LNCaP clone FGC (cell line): ENCODE measurements at regions not wholly inside any gene's neighbourhood (a gene's known extent, or its start where the extent isn't known, plus 50 kb on each side); places are given as distances from the start of the nearest gene placed in this dataset.

Experiments used
- DNase-seq: peaks from one replicate; pipeline ENCODE4 v3.0.0-alpha.2; 2011; ENCODE audit warnings: low read depth
- H3K4me3 ChIP-seq: 2 replicates; pipeline ENCODE4 v1.5.1; 2011; ENCODE audit warnings: mild to moderate bottlenecking, low read depth, low read length, control low read depth
- CTCF ChIP-seq: IDR thresholded peaks from 2 replicates; pipeline ENCODE4 v1.5.1; 2012; ENCODE audit warnings: mild to moderate bottlenecking; ENCODE audit not compliant: control insufficient read depth, insufficient read depth; ENCODE audit errors: extremely low read depth

- no peak overlapping the region for H3K4me3 ChIP-seq
- TF ChIP-seq CTCF: no peak
- no peak for DNase-seq
Measured at GRCh38 chr10:3968727-3969126, 183.7 kb upstream of the KLF6 start.

GRCh38 chr10:3964516-3964915 is 179.5 kb upstream of the KLF6 start:
- no peak for DNase-seq
- H3K4me3 ChIP-seq: no peak overlapping the region
- TF ChIP-seq CTCF: no peak

GRCh38 chr10:3963191-3963673 is 178.2 kb upstream of the KLF6 start:
- peak; percentile 10 for DNase-seq
- TF ChIP-seq CTCF: no peak

GRCh38 chr10:3961082-3961481 is 176.1 kb upstream of the KLF6 start:
- no peak for DNase-seq
- TF ChIP-seq CTCF: no peak
- no peak overlapping the region for H3K4me3 ChIP-seq

More at GRCh38 chr10:3963191-3963673, 178.2 kb upstream of the KLF6 start:
- no peak overlapping the region for H3K4me3 ChIP-seq

- no peak overlapping the region for H3K4me3 ChIP-seq
- no peak for DNase-seq
Measured at GRCh38 chr10:3960496-3960895, 175.5 kb upstream of the KLF6 start.

GRCh38 chr10:3959370-3960325 is 174.6 kb upstream of the KLF6 start:
- no peak for TF ChIP-seq CTCF
- no peak for DNase-seq
- no peak overlapping the region for H3K4me3 ChIP-seq

More at GRCh38 chr10:3960496-3960895, 175.5 kb upstream of the KLF6 start:
- TF ChIP-seq CTCF: no peak

- H3K4me3 ChIP-seq: no peak overlapping the region
- DNase-seq: no peak
- TF ChIP-seq CTCF: no peak
Measured at GRCh38 chr10:3958472-3958996, 173.5 kb upstream of the KLF6 start.
